ENCODE measurements at regions not wholly inside any gene's neighbourhood (a gene's known extent, or its start where the extent isn't known, plus 50 kb on each side); places are given as distances from the start of the nearest gene placed in this dataset.

DNA sequence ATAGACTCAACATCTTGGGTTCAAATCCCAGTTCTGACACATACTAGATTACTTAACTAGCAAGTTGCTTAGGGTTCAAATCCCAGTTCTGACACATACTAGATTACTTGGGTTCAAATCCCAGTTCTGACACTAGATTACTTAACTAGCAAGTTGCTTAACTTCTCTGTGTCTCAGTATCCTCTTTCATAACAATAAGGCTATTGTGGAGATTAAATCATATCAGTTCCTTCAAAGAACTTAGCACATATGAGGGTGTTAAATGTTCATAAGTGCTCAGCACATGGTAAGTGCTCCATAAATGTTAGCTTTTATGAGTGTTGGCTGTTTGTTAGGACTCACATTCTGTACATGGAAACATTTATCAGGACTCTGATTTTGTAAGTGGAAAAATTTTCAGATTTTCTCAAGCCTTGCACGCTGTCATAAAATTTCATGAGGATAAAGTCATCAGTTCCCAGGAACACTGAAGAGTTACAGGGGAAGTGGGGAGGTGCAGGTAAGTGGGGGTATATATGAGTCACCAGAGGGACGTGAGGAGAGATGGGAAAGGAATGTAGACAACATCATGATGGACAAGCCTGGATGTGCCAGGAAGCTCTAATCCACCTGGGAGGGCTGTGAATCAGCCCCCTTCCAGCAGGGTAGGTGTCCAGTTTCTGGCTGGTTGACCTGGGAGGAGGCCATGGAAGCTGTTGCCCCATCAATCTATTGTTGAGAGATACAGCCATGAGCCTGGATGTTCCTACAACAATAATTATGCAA, 532.2 kb upstream of the WWC1 start:
- TF ChIP-seq, protein P1, sequence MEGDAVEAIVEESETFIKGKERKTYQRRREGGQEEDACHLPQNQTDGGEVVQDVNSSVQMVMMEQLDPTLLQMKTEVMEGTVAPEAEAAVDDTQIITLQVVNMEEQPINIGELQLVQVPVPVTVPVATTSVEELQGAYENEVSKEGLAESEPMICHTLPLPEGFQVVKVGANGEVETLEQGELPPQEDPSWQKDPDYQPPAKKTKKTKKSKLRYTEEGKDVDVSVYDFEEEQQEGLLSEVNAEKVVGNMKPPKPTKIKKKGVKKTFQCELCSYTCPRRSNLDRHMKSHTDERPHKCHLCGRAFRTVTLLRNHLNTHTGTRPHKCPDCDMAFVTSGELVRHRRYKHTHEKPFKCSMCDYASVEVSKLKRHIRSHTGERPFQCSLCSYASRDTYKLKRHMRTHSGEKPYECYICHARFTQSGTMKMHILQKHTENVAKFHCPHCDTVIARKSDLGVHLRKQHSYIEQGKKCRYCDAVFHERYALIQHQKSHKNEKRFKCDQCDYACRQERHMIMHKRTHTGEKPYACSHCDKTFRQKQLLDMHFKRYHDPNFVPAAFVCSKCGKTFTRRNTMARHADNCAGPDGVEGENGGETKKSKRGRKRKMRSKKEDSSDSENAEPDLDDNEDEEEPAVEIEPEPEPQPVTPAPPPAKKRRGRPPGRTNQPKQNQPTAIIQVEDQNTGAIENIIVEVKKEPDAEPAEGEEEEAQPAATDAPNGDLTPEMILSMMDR (IDR thresholded peaks at IDR 0.05 in 8 of 11, conservative IDR thresholded peaks at IDR 0.05 in 3 of 11), result no peak
- TF ChIP-seq POLR2AphosphoS5 (IDR thresholded peaks at IDR 0.05), result no peak
- no peak for TF ChIP-seq POLR2A (IDR thresholded peaks at IDR 0.05)
